NCI-H2107 treated with DMSO at 0.1 percent for 48 hours (cell line): ENCODE measurements at regions not wholly inside any gene's neighbourhood (a gene's known extent, or its start where the extent isn't known, plus 50 kb on each side); places are given as distances from the start of the nearest gene placed in this dataset.
"Not testable (repeated sequence)": the region's sequence is repeated elsewhere in the genome, so short reads cannot be mapped to it uniquely, and the experiment has no call there.

Experiments used
- DNase-seq: peaks from one replicate; lab custom pipeline; 2025; ENCODE audit not compliant: unreplicated experiment; lab: John Stamatoyannopoulos, UW

GRCh38 chrY:19059733-19060132 lies 286.2 kb upstream of the HSFY2 start:
- no peak for DNase-seq

GRCh38 chrY:19058831-19059370 lies 285.4 kb upstream of the HSFY2 start:
- no peak for DNase-seq

GRCh38 chrY:19056138-19056469 lies 282.6 kb upstream of the HSFY2 start:
- DNase-seq = no peak

- no peak for DNase-seq
Measured at GRCh38 chrY:19055232-19056137, 281.9 kb upstream of the HSFY2 start.

- no peak for DNase-seq
Measured at GRCh38 chrY:19053806-19054205, 280.3 kb upstream of the HSFY2 start.

- DNase-seq = no peak
Measured at GRCh38 chrY:19051021-19051420, 277.5 kb upstream of the HSFY2 start.

- DNase-seq = no peak
Measured at GRCh38 chrY:19042984-19043442, 269.5 kb upstream of the HSFY2 start.

- DNase-seq = no peak
Measured at GRCh38 chrY:19042306-19042958, 268.9 kb upstream of the HSFY2 start.

- no peak for DNase-seq
Measured at GRCh38 chrY:19026631-19027030, 253.1 kb upstream of the HSFY2 start.

GRCh38 chrY:19023934-19024333 lies 250.4 kb upstream of the HSFY2 start:
- DNase-seq = no peak

- DNase-seq = no peak
Measured at GRCh38 chrY:19020193-19020592, 246.7 kb upstream of the HSFY2 start.

- DNase-seq = no peak
Measured at GRCh38 chrY:19016990-19017389, 243.5 kb upstream of the HSFY2 start.

GRCh38 chrY:19015854-19016253 lies 242.3 kb upstream of the HSFY2 start:
- DNase-seq = no peak

- no peak for DNase-seq
Measured at GRCh38 chrY:19015213-19015612, 241.7 kb upstream of the HSFY2 start.

- no peak for DNase-seq
Measured at GRCh38 chrY:19012985-19013384, 239.4 kb upstream of the HSFY2 start.

GRCh38 chrY:19011605-19012090 lies 238.1 kb upstream of the HSFY2 start:
- no peak for DNase-seq

- no peak for DNase-seq
Measured at GRCh38 chrY:19006234-19006633, 232.7 kb upstream of the HSFY2 start.

- no peak for DNase-seq
Measured at GRCh38 chrY:19005579-19005978, 232.0 kb upstream of the HSFY2 start.

GRCh38 chrY:18997635-18998240 lies 224.2 kb upstream of the HSFY2 start:
- DNase-seq = no peak

- DNase-seq = no peak
Measured at GRCh38 chrY:18993480-18993879, 219.9 kb upstream of the HSFY2 start.

GRCh38 chrY:18992684-18993083 lies 219.1 kb upstream of the HSFY2 start:
- not testable (repeated sequence) for DNase-seq

- DNase-seq = no peak
Measured at GRCh38 chrY:18989356-18989755, 215.8 kb upstream of the HSFY2 start.
